GM12892 (cell line): ENCODE measurements at regions not wholly inside any gene's neighbourhood (a gene's known extent, or its start where the extent isn't known, plus 50 kb on each side); places are given as distances from the start of the nearest gene placed in this dataset.

Source experiments
- POLR2A ChIP-seq: IDR thresholded peaks from 2 replicates; pipeline ENCODE4 v1.6.1; 2011; ENCODE audit warnings: low read depth, low read length, control low read depth
- POLR2AphosphoS5 ChIP-seq: IDR thresholded peaks from 2 replicates; pipeline ENCODE4 v1.6.1; 2011; ENCODE audit warnings: low read depth, low read length, control low read depth
- TAF1 ChIP-seq: IDR thresholded peaks from 2 replicates; pipeline ENCODE4 v1.6.1; 2011; ENCODE audit warnings: low read depth, mild to moderate bottlenecking, control low read depth, low read length, borderline replicate concordance

GRCh38 chr5:91532779-91533178 is 149.7 kb upstream of the ARRDC3 start:
- TF ChIP-seq POLR2AphosphoS5 = no peak
- TF ChIP-seq POLR2A = no peak
- no peak for TF ChIP-seq TAF1
